K562 (cell line): ENCODE measurements at regions not wholly inside any gene's neighbourhood (a gene's known extent, or its start where the extent isn't known, plus 50 kb on each side); places are given as distances from the start of the nearest gene placed in this dataset.

Source experiments
- ATAC-seq: fragments of 200-7000 bp; cut with Tn5 transposase; 3 replicates; pipeline ENCODE4 v1.9.1; 2020; ENCODE audit warnings: moderate library complexity
- BruUV-seq: library from RNA; stranded (reverse); fragments of 400-500 nt; replicated peaks from 2 replicates; lab custom pipeline; 2021; lab: Mats Ljungman, UMichigan
- CTCF ChIA-PET: fragments of 300-600 bp; formaldehyde crosslinking; extraction: SDS; loops from one replicate; lab custom pipeline; 2021; ENCODE audit warnings: low intra/inter-chr PET ratio; lab: Yijun Ruan, JAX
- POLR2A ChIA-PET: fragments of 300-600, 350-650 bp; sonication (Branson Sonifier 250); formaldehyde crosslinking; extraction: SDS; loops from one replicate; lab custom pipeline; 2021; ENCODE audit warnings: antibody characterized with exemption, inconsistent platforms; lab: Yijun Ruan, JAX
- DNase-seq, 4 experiments: peaks; one replicate each; pipeline versions ENCODE4 v3.0.0 to v3.0.0-alpha.2; 2011 to 2018; ENCODE audit warnings: low spot score in 3 of 4, mixed read lengths in 3 of 4; ENCODE audit errors: extremely low read depth in 1 of 4
- FAIRE-seq: peaks from 2 replicates; lab custom pipeline; 2011; peaks lifted over from hg19 to GRCh38; lab: Jason Lieb, UNC
- H2AFZ ChIP-seq: 2 replicates; pipeline ENCODE4 v1.6.0; 2011; ENCODE audit warnings: low read depth, low read length, control low read depth, inconsistent platforms
- H3K27ac ChIP-seq: fragments of 200-600 bp; 3 replicates; pipeline ENCODE4 v1.8.0; 2011; ENCODE audit warnings: low read depth, mild to moderate bottlenecking, control low read depth, inconsistent platforms, low read length, moderate library complexity, mixed read lengths; ENCODE audit errors: extremely low read depth
- H3K27me3 ChIP-seq, 2 experiments: fragments of 300-600 bp in 1 of 2; 2 replicates in 1 of 2; 3 replicates in 1 of 2; pipeline versions ENCODE4 v1.6.0 to v1.8.0; 2011; ENCODE audit warnings: inconsistent platforms in 2 of 2, low read length in 2 of 2, mild to moderate bottlenecking in 1 of 2, mixed read lengths in 1 of 2, moderate library complexity in 1 of 2; ENCODE audit not compliant: control insufficient read depth in 2 of 2, insufficient read depth in 2 of 2
- H3K36me3 ChIP-seq: fragments of 300-600 bp; 3 replicates; pipeline ENCODE4 v1.8.0; 2011; ENCODE audit warnings: mild to moderate bottlenecking, low read length, inconsistent platforms; ENCODE audit not compliant: control insufficient read depth, insufficient read depth
- H3K4me1 ChIP-seq, 2 experiments: fragments of 200-600 bp in 1 of 2; replicated peaks in 1 of 2; 2 replicates in 1 of 2; 3 replicates in 1 of 2; pipeline versions ENCODE4 v1.5.1 to v1.8.0; 2011; ENCODE audit warnings: inconsistent platforms in 2 of 2, low read length in 2 of 2, mild to moderate bottlenecking in 1 of 2, mixed read lengths in 1 of 2, moderate library complexity in 1 of 2; ENCODE audit not compliant: control insufficient read depth in 2 of 2, insufficient read depth in 2 of 2
- H3K4me2 ChIP-seq: 2 replicates; pipeline ENCODE4 v1.6.1; 2011; ENCODE audit warnings: low read length, control low read depth, inconsistent platforms, mixed read lengths; ENCODE audit not compliant: insufficient read depth
- H3K4me3 ChIP-seq: fragments of 200-600 bp; sonication (generic), shearing (Covaris generic); 2 replicates; pipeline ENCODE4 v1.5.1; 2016; ENCODE audit warnings: control low read depth, inconsistent platforms
- H3K79me2 ChIP-seq: fragments of 200-600 bp; 3 replicates; pipeline ENCODE4 v1.8.0; 2011; ENCODE audit warnings: low read length, inconsistent platforms; ENCODE audit not compliant: control insufficient read depth, insufficient read depth
- H3K9ac ChIP-seq, 2 experiments: 2 replicates each; pipeline versions ENCODE4 v1.6.0 to v1.6.1; 2011; ENCODE audit warnings: low read depth in 2 of 2, low read length in 2 of 2, control low read depth in 1 of 2, inconsistent platforms in 1 of 2, mild to moderate bottlenecking in 1 of 2, mixed read lengths in 1 of 2; ENCODE audit not compliant: insufficient read depth in 1 of 2
- H3K9me1 ChIP-seq: one replicate; pipeline ENCODE4 v1.6.0; 2011; ENCODE audit warnings: inconsistent platforms, mild to moderate bottlenecking, low read length, moderate library complexity; ENCODE audit not compliant: control insufficient read depth, insufficient read depth
- H3K9me3 ChIP-seq: replicated peaks from 2 replicates; pipeline ENCODE4 v1.5.1; 2011; ENCODE audit warnings: low read depth, low read length, inconsistent platforms; ENCODE audit not compliant: control insufficient read depth, insufficient read depth
- H4K20me1 ChIP-seq: replicated peaks from 2 replicates; pipeline ENCODE4 v1.6.1; 2011; ENCODE audit warnings: low read length, inconsistent platforms, mixed read lengths; ENCODE audit not compliant: control insufficient read depth, insufficient read depth
- EZH2 ChIP-seq: IDR thresholded peaks from 2 replicates; pipeline ENCODE4 v1.6.1; 2012; ENCODE audit warnings: low read depth, mild to moderate bottlenecking, inconsistent platforms, low read length, borderline replicate concordance
- FIP1L1 ChIP-seq: fragments of 200-400 bp; formaldehyde crosslinking; IDR thresholded peaks from 2 replicates; pipeline ENCODE4 v1.6.1; 2018; ENCODE audit warnings: mild to moderate bottlenecking, low read depth, low read length; ENCODE audit not compliant: poor library complexity, severe bottlenecking
- RUNX1 ChIP-seq: sonication (generic); IDR thresholded peaks from 2 replicates; pipeline ENCODE4 v1.6.1; 2016; ENCODE audit warnings: antibody characterized with exemption, low read depth
- SMARCA5 ChIP-seq: fragments of 450-650 bp; IDR thresholded peaks from 2 replicates; pipeline ENCODE4 v1.6.1; 2016
- ZNF764 ChIP-seq: fragments of 250-450 bp; sonication (Bioruptor Pico); IDR thresholded peaks from 2 replicates; pipeline ENCODE4 v1.4.0; 2020; ENCODE audit warnings: low read depth, mild to moderate bottlenecking, moderate library complexity
- WGBS: fragments of 100-300 bp; shearing (Covaris generic); methylation state at CpG from one replicate; pipeline ENCODE4 v1.1.6; 2016; ENCODE audit warnings: low coverage, mixed read lengths; ENCODE audit not compliant: insufficient coverage; ENCODE audit errors: missing lambda C conversion rate; 5-methylcytosine and 5-hydroxymethylcytosine counted together
- in situ Hi-C: fragments of 300-500 bp; cut with MboI; formaldehyde crosslinking; loops from 4 replicates; pipeline ENCODE4 v1.15.0; 2018; ENCODE audit warnings: inconsistent platforms, mixed read lengths
- intact Hi-C: fragments of 100-400 bp; cut with micrococcal nuclease; formaldehyde crosslinking; loops from 2 replicates; pipeline ENCODE4 v1.14.2; 2022
- TF ChIP-seq, protein P1 (sequence below): fragments of 450-650 bp; IDR thresholded peaks from 2 replicates; pipeline ENCODE4 v1.6.1; 2017; ENCODE audit warnings: antibody characterized with exemption, mild to moderate bottlenecking

DNA sequence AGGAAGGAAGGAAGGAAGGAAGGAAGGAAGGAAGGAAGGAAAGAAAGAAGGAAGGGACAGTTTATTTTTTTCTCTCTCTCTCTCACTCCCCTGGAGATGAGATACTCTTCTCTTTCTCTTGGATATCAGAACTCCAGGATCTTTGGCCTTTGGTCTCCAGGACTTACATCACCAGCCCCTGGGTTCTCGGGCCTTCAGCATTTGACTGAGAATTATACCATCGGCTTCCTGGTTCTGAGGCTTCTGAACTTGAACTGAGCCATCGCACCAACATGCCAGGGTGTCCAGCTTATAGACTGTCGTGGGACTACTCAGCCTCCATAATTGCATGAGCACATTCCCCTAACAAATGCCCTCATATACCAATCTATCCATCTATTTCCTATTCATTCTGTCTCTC lies 69.4 kb upstream of the NRSN1 start (continued):
- TF ChIP-seq, protein P1, sequence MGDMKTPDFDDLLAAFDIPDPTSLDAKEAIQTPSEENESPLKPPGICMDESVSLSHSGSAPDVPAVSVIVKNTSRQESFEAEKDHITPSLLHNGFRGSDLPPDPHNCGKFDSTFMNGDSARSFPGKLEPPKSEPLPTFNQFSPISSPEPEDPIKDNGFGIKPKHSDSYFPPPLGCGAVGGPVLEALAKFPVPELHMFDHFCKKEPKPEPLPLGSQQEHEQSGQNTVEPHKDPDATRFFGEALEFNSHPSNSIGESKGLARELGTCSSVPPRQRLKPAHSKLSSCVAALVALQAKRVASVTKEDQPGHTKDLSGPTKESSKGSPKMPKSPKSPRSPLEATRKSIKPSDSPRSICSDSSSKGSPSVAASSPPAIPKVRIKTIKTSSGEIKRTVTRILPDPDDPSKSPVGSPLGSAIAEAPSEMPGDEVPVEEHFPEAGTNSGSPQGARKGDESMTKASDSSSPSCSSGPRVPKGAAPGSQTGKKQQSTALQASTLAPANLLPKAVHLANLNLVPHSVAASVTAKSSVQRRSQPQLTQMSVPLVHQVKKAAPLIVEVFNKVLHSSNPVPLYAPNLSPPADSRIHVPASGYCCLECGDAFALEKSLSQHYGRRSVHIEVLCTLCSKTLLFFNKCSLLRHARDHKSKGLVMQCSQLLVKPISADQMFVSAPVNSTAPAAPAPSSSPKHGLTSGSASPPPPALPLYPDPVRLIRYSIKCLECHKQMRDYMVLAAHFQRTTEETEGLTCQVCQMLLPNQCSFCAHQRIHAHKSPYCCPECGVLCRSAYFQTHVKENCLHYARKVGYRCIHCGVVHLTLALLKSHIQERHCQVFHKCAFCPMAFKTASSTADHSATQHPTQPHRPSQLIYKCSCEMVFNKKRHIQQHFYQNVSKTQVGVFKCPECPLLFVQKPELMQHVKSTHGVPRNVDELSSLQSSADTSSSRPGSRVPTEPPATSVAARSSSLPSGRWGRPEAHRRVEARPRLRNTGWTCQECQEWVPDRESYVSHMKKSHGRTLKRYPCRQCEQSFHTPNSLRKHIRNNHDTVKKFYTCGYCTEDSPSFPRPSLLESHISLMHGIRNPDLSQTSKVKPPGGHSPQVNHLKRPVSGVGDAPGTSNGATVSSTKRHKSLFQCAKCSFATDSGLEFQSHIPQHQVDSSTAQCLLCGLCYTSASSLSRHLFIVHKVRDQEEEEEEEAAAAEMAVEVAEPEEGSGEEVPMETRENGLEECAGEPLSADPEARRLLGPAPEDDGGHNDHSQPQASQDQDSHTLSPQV: no peak
- TF ChIP-seq RUNX1 (no peak), EZH2 (no peak), ZNF764 (no peak), SMARCA5 (no peak)

DNA sequence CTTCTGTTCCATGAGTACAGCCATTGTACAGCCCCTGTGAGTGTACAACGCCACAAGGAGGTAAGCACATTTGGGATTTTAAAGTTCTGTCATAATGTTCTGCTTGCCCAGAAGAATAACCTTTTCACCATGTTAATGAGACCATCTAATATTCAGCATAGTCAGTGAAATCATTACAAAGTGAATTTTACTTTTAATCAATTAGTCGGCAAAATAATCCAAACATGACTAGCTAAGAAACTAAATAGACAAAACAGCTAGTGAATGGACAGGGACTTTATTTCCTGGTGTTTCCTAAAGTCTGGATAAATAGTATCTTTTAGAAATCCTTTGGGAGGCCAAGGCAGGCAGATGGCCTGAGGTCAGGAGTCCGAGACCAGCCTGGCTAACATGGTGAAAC lies 69.0 kb upstream of the NRSN1 start:
- FAIRE-seq: no peak
- WGBS: 0% methylated on average over 3 of the region's 3 CpGs
- no peak overlapping the region for H2AFZ ChIP-seq

More for the DNA sequence above, 69.0 kb upstream of the NRSN1 start:
- in situ Hi-C loops: no loop called here
- Histone ChIP-seq H3K9me1 (no peaks in the 10 kb centered on the region), H3K4me1 (no peaks in the 10 kb centered on the region), H4K20me1 (no peaks in the 10 kb centered on the region), H3K27ac (no peak overlapping the region), H3K4me2 (no peak overlapping the region), H3K36me3 (no peaks in the 10 kb centered on the region), H3K9me3 (no peaks in the 10 kb centered on the region), H3K27me3 (no peaks in the 10 kb centered on the region), H3K9ac (no peak overlapping the region), H3K4me3 (no peak overlapping the region), H3K79me2 (no peaks in the 10 kb centered on the region)
- BruUV-seq: no TSS peak
- intact Hi-C loops: no loop called here
- no peak for TF ChIP-seq FIP1L1
- ChIA-PET POLR2A (no interaction called here), CTCF (no interaction called here)
- ATAC-seq: no peak
- no peak for DNase-seq
